ENCODE measurements at regions not wholly inside any gene's neighbourhood (a gene's known extent, or its start where the extent isn't known, plus 50 kb on each side); places are given as distances from the start of the nearest gene placed in this dataset.
"Not testable (repeated sequence)": the region's sequence is repeated elsewhere in the genome, so short reads cannot be mapped to it uniquely, and the experiment has no call there.

DNA sequence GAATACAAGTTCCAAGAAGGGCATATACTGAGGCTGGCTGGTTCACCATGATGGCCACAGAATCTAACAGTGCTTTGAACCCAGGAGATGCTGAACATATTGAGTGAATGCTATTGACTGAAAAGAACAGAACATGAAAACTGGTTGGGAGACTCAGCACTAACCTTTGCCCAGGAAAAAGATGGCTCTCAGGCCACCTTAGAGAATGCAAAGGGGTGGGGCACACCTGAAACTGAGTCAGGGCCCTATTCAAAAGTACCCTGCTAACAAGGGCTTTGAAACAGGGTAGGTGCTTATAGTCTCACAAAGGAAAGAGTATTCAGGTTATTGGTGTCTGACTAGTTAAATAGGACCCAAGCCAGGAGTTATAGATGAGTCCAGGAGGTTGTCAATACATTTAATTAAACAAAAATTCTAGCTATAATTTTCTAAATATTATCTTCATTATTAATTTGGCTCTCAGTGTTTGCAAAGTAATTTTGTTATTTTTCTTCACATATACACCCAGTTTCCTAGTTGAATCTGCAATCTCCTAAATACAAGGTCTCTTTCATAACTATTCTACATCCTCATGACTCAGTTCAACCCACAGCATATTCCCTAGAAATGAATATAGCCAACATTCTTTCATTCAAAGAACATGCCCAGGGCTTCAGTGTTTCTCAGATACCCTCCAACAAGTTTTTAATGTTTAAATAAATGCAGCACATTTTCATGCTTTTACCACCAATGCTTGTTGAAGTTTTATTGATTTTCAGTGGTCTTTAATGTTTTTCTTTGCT is 144.2 kb upstream of the RAPGEF2 start:
- no peak for DNase-seq (ENCODE audit: extremely low read depth in 1 of 11, low read depth in 9 of 11, low spot score in 4 of 11)

- DNase-seq (ENCODE audit: extremely low read depth in 1 of 11, low read depth in 9 of 11, low spot score in 4 of 11), result no peak
These were observed 140.5 kb upstream of the RAPGEF2 start for GRCh38 chr4:158962393-158962792.

GRCh38 chr4:158963282-158963681 is 139.6 kb upstream of the RAPGEF2 start:
- not testable (repeated sequence) for DNase-seq (ENCODE audit: extremely low read depth in 1 of 11, low read depth in 9 of 11, low spot score in 4 of 11)

DNA sequence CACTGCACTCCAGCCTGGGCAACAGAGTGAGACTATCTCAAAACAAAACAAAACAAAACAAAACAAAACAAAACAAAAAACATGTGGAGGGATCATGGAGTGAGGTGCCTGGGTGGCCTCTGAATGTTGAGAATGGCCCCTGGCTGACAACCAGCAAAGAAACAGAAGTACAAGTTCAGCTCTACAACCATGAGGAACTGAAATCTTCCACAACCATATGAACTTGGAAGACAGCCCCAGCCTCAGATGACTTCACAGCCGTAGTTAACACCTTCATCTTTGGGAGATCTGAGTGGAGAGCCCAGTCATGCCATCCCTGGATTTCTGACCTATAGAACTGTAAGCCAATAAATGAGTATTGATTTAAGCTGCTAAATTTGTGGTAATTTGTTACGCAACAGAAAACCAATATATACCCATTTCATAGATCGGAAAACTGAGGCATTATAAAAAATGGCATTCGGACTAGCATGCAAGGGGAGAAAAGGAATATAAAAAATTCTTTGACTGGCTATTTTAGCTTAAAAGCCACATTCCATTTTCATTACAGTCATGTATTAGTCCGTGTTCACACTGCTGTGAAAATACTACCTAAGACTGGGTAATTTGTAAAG is 138.7 kb upstream of the RAPGEF2 start:
- no peak for DNase-seq (ENCODE audit: extremely low read depth in 1 of 11, low read depth in 9 of 11, low spot score in 4 of 11)

DNA sequence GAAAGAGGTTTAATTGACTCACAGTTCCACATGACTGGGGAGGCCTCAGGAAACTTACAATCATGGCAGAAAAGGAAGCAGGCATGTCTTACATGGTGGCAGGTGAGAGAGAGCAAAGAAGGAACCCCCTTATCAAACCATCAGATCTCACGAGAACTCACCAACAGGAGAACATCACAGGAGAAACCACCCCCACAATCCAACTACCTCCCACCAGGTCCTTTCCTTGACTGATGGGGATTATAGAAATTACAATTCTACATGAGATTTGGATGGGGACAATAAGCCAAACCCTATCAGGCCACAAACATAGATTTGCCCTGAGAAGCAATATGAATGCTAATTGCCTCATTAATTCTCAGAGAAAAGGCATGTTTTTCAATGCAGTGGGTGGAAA is 138.2 kb upstream of the RAPGEF2 start:
- no peak for DNase-seq (ENCODE audit: extremely low read depth in 1 of 11, low read depth in 9 of 11, low spot score in 4 of 11)

GRCh38 chr4:158965226-158965625 is 137.7 kb upstream of the RAPGEF2 start:
- DNase-seq (ENCODE audit: extremely low read depth in 1 of 11, low read depth in 9 of 11, low spot score in 4 of 11), result peak in 2 of 11 donors; percentile 4 to 7

DNA sequence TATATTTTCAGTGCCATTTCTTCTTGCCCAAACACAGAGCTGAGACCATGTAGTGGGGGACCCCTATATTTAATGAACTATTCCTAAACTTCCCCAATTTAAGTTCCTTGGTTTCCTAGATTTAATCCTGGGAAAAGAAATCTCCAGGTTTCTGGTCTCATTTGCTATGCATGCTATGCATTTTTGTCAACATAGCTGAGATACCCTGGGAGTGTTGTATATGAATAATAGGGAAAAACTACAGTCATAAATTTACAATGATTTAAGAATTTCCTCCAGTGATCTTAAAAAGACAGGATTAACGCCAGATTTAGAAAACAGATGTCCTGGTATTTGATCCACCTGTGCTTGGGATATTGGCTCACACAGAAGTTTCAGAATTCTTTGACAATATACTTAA is 136.8 kb upstream of the RAPGEF2 start:
- no peak for DNase-seq (ENCODE audit: extremely low read depth in 1 of 11, low read depth in 9 of 11, low spot score in 4 of 11)

DNA sequence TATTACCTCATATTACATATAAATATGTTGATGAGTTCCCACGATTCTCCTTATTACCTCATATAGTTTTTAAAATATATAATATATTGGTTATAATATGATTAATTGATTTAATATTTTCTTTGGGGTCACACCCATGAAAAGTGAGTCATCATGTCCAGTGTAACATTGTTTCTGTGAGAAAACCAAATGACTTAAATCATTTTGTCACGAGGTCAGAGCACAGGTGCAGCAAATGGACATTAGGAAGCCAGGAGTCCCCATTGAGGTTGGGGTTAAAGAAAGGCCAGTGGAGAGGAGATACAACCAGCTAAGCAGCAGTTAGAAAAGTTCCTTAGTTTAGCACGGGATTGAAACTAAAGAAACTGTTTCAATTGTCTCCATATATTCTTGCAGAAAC is 133.9 kb upstream of the RAPGEF2 start:
- DNase-seq (ENCODE audit: extremely low read depth in 1 of 11, low read depth in 9 of 11, low spot score in 4 of 11), result no peak

DNA sequence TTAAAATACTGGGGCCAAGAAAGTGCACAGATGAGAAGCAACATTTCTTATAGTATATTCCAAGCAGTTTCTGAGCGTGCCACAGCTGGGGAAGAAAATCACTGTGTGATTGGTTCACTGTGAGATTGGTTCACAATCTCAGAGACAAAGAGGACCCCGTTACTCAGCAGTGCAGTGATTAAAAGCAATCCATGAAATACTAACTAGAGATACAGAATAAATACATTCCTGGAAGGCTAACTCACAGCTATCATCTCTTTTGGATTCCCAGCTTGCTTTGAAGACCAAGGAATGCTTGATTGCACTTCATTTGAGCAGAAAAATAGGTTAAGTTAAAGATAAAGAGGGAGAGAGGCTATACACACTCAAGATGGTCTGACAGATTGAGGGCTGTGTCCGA is 132.1 kb upstream of the RAPGEF2 start:
- DNase-seq (ENCODE audit: extremely low read depth in 1 of 11, low read depth in 9 of 11, low spot score in 4 of 11), result no peak

DNA sequence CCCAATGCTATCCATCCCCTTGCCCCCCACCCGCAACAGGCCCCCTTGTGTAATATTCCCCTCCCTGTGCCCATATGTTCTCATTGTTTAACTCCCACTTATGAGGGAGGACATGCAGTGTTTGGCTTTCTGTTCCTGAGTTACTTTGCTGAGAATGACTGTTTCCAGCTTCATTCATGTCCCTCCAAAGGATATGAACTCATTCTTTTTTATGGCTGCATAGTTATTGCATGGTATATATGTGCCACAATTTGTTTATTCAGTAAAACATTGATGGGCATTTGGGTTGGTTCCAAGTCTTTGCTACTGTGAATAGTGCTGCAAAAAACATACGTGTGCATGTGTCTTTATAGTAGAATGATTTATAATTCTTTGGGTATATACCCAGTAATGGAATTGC is 128.4 kb upstream of the RAPGEF2 start:
- DNase-seq (ENCODE audit: extremely low read depth in 1 of 11, low read depth in 9 of 11, low spot score in 4 of 11), result not testable (repeated sequence)

DNA sequence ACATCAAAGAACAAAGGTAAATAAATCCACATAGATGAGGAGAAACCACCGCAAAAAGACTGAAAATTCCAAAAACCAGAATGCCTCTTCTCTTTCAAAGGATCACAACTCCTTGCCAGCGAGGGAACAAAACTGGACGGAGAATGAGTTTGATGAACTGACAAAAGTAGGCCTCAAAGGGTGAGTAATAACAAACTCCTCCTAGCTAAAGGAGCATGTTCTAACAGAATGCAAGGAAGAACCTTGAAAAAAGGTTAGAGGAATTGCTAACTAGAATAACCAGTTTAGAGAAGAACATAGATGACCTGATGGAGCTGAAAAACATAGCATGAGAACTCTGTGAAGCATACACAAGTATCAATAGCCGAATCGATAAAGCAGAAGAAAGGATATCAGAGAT is 122.2 kb upstream of the RAPGEF2 start:
- DNase-seq (ENCODE audit: extremely low read depth in 1 of 11, low read depth in 9 of 11, low spot score in 4 of 11), result not testable (repeated sequence)

- no peak for DNase-seq (ENCODE audit: extremely low read depth in 1 of 11, low read depth in 9 of 11, low spot score in 4 of 11)
These were observed 111.2 kb upstream of the RAPGEF2 start for GRCh38 chr4:158991534-158992155.

DNA sequence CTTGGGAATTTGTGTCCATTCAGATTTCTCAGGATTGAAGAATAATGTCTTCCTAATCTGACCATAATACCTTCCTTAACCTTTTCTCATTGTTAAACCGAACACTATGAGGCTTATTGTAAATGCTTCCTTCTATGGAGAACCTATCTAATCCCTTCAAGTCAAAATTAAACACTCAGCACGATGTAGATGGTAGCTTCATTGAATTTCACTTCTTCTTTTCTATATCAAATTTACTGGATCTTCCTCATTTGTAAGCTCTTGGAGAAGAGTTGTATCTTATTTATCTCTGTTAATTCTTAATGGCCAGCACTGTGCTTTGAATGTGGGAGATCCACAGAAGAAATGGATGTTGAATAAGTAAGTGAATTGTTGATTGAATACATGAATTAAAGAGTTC is 109.0 kb upstream of the RAPGEF2 start:
- DNase-seq (ENCODE audit: extremely low read depth in 1 of 11, low read depth in 9 of 11, low spot score in 4 of 11), result no peak

DNA sequence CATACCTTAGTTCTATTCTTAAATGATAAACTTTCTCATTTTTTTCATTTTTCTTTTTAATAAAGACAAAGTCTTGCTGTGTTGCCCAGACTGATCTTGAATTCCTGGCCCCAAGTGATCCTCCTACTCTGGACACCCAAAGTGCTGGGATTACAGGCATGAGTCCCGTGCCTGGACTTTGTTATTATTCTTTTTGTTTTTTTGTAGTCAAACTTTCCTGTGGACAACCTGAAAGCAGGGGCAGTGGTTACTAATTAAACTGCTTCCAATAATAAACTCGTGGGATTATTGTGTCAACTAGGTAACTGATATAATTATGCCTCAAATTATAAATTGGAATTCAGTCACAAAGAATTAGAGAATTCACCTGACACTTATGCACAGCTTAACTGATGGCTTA is 107.8 kb upstream of the RAPGEF2 start:
- DNase-seq (ENCODE audit: extremely low read depth in 1 of 11, low read depth in 9 of 11, low spot score in 4 of 11), result no peak

- no peak for DNase-seq (ENCODE audit: extremely low read depth in 1 of 11, low read depth in 9 of 11, low spot score in 4 of 11)
These were observed 106.9 kb upstream of the RAPGEF2 start for GRCh38 chr4:158995965-158996364.

- DNase-seq (ENCODE audit: extremely low read depth in 1 of 11, low read depth in 9 of 11, low spot score in 4 of 11), result no peak
These were observed 106.2 kb upstream of the RAPGEF2 start for GRCh38 chr4:158996669-158997074.

DNA sequence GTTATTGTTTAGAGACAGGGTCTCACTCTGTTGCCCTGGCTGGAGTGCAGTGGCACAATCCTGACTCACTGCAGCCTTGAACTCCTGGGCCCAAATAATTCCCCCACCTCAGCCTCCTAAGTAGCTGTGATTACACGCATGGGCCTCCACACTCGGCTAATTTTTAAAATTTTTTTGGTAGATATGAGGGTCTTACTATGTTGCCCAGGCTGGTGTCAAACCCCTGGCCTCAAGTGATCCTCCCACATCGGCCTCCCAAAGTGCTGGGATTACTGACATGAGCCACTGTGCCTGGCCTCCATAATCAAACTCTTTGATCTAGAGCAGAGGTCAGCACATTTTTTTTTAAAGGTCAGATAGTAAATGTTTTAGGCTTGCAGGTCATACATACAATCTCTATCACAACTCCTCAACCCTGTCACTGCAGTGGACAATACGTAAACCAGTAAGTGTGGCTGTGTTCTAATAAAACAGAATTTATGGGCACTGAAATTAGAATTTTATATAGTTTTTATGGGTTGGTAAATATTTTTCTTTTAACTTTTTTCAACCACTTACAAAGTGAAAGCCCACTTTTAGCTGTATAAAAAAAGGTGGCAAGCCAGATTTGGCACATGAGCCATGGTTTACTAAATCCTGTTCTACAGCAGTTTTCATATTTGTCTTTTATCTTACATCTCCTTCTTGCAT is 105.1 kb upstream of the RAPGEF2 start:
- DNase-seq (ENCODE audit: extremely low read depth in 1 of 11, low read depth in 9 of 11, low spot score in 4 of 11), result no peak

- no peak for DNase-seq (ENCODE audit: extremely low read depth in 1 of 11, low read depth in 9 of 11, low spot score in 4 of 11)
These were observed 104.3 kb upstream of the RAPGEF2 start for GRCh38 chr4:158998624-158999023.

GRCh38 chr4:158999166-158999682 is 103.7 kb upstream of the RAPGEF2 start:
- no peak for DNase-seq (ENCODE audit: extremely low read depth in 1 of 11, low read depth in 9 of 11, low spot score in 4 of 11)

DNA sequence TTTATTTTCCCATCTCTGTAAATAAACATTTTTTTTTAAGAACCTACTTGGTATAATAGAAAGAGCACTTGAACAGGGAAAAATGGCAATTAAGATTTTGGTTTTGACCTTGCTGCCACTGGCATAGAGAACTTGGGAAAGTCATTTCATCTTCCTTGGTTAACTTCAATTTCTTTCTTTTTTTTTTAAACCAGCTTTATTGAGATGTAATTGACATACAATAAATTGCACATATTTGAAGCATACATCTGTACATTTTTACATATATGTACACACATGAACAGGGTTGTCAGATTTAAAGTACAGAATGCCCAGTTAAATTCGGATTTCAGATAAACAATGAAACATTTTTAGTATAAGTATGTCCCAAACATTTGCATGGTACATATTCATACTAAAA is 103.0 kb upstream of the RAPGEF2 start:
- DNase-seq (ENCODE audit: extremely low read depth in 1 of 11, low read depth in 9 of 11, low spot score in 4 of 11), result no peak

Data from renal cortex interstitium (tissue), 11 donors.